Adrenal gland (tissue), 5 donors: ENCODE measurements at regions not wholly inside any gene's neighbourhood (a gene's known extent, or its start where the extent isn't known, plus 50 kb on each side); places are given as distances from the start of the nearest gene placed in this dataset.

Experiments
- CTCF ChIP-seq, 6 experiments: fragments of 450-650 bp in 4 of 6; fragments of 200-600 bp in 2 of 6; sonication (generic) in 1 of 6; IDR thresholded peaks; 1 replicate in 5 of 6; 2 replicates in 1 of 6; pipeline versions ENCODE4 v1.5.1 to v1.8.0; 2016 to 2021; ENCODE audit warnings: antibody characterized with exemption in 6 of 6, mild to moderate bottlenecking in 2 of 6, moderate library complexity in 1 of 6
- POLR2A ChIP-seq, 2 donors: fragments of 450-650 bp; IDR thresholded peaks; one replicate each; pipeline ENCODE4 v1.6.1; 2017; ENCODE audit warnings: antibody characterized with exemption in 2 of 2, mild to moderate bottlenecking in 2 of 2, moderate library complexity in 1 of 2
- donor health status: DM: no; HTN: no; CAD: no.

DNA sequence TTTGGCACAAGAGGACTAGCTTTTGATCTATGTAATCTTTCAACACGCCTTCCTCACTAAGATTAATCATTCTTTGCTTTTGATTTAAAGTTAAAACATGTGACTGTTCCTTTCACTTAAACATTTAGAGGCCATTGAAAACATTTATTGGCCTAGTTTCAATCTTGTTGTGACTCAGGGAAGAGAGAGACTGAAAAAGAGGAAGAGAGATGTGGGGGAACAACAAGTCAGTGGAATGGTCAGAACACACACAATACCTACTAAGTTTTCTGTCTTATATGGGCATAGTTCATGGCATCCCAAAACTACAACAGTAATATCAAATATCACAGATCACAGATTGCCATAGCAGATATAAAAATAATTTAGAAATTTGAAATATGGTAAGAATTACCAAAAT, 812.9 kb upstream of the AGA start:
- TF ChIP-seq CTCF (IDR thresholded peaks at IDR 0.05) (no peak), POLR2A (IDR thresholded peaks at IDR 0.05) (no peak)
